HCT116 (cell line): ENCODE measurements at regions not wholly inside any gene's neighbourhood (a gene's known extent, or its start where the extent isn't known, plus 50 kb on each side); places are given as distances from the start of the nearest gene placed in this dataset.

ENCODE experiments used
- ATAC-seq: fragments of 200-7000 bp; cut with Tn5 transposase; 2 replicates; pipeline ENCODE4 v1.9.1; 2020; ENCODE audit warnings: mild to moderate bottlenecking, moderate library complexity
- BruUV-seq: library from RNA; stranded (reverse); fragments of 400-500 nt; replicated peaks from 2 replicates; lab custom pipeline; 2021; lab: Mats Ljungman, UMichigan
- CTCF ChIA-PET: fragments of 300-600 bp; sonication (Branson Sonifier 250); formaldehyde crosslinking; loops from one replicate; lab custom pipeline; 2021; ENCODE audit warnings: antibody characterized with exemption; lab: Charles Lee
- POLR2A ChIA-PET: fragments of 300-600, 350-600 bp; sonication (Branson Sonifier 250); formaldehyde crosslinking; loops from one replicate; lab custom pipeline; 2021; ENCODE audit warnings: antibody characterized with exemption; lab: Charles Lee
- RAD21 ChIA-PET, 2 experiments: fragments of 300-600 bp; sonication (Branson Sonifier 250); formaldehyde crosslinking; loops; one replicate each; lab custom pipeline; 2023; ENCODE audit warnings: low total read pairs in 2 of 2; ENCODE audit not compliant: uncharacterized antibody in 2 of 2, unreplicated experiment in 2 of 2, low non-redundant PET in 1 of 2; lab: Charles Lee
- DNase-seq: peaks from one replicate; pipeline ENCODE4 v3.0.0-alpha.2; 2010; ENCODE audit warnings: low read depth, low spot score
- H2AFZ ChIP-seq: fragments of 200-600 bp; shearing (Covaris generic), sonication (generic); 2 replicates; pipeline ENCODE4 v1.6.1; 2017; ENCODE audit warnings: low read depth, mixed run types, mixed read lengths, antibody characterized with exemption, low read length; ENCODE audit not compliant: poor library complexity, severe bottlenecking
- H3K27ac ChIP-seq: 2 replicates; pipeline ENCODE4 v1.5.1; 2012; ENCODE audit warnings: low read depth, low read length
- H3K27me3 ChIP-seq: fragments of 200-600 bp; sonication (generic); 2 replicates; pipeline ENCODE4 v1.6.1; 2016; ENCODE audit warnings: mixed run types, low read length, mixed read lengths; ENCODE audit not compliant: insufficient read depth
- H3K36me3 ChIP-seq, 2 experiments: fragments of 200-500 bp in 1 of 2; fragments of 200-600 bp in 1 of 2; sonication (Bioruptor generic) in 1 of 2; sonication (generic) in 1 of 2; 2 replicates each; pipeline versions ENCODE4 v1.5.1 to v1.6.1; 2014 to 2016; ENCODE audit warnings: low read length in 2 of 2, inconsistent platforms in 1 of 2, mixed read lengths in 1 of 2, mixed run types in 1 of 2; ENCODE audit not compliant: insufficient read depth in 2 of 2, control insufficient read depth in 1 of 2
- H3K4me1 ChIP-seq, 2 experiments: fragments of 200-600 bp in 1 of 2; sonication (generic) in 1 of 2; 2 replicates each; pipeline versions ENCODE4 v1.5.1 to v1.6.1; 2012 to 2017; ENCODE audit warnings: low read length in 2 of 2, inconsistent platforms in 1 of 2, mild to moderate bottlenecking in 1 of 2, mixed read lengths in 1 of 2, mixed run types in 1 of 2, moderate library complexity in 1 of 2; ENCODE audit not compliant: insufficient read depth in 2 of 2, control insufficient read depth in 1 of 2
- H3K4me2 ChIP-seq: fragments of 200-600 bp; sonication (generic); 2 replicates; pipeline ENCODE4 v1.6.1; 2017; ENCODE audit warnings: mixed run types, low read length, mixed read lengths
- H3K4me3 ChIP-seq, 2 experiments: fragments of 200-600 bp in 1 of 2; sonication (generic) in 1 of 2; replicated peaks in 1 of 2; 2 replicates each; pipeline ENCODE4 v1.5.1; 2011 to 2016; ENCODE audit warnings: low read length in 2 of 2, control low read depth in 1 of 2, low read depth in 1 of 2, mild to moderate bottlenecking in 1 of 2, mixed read lengths in 1 of 2, mixed run types in 1 of 2
- H3K79me2 ChIP-seq: fragments of 200-600 bp; sonication (generic); 2 replicates; pipeline ENCODE4 v1.6.1; 2017; ENCODE audit warnings: mild to moderate bottlenecking, mixed run types, low read length, moderate library complexity, mixed read lengths; ENCODE audit not compliant: insufficient read depth
- H3K9ac ChIP-seq: fragments of 200-600 bp; sonication (generic); 2 replicates; pipeline ENCODE4 v1.6.1; 2016; ENCODE audit warnings: low read length, mixed read lengths
- H3K9me2 ChIP-seq: fragments of 200-600 bp; sonication (generic), shearing (Covaris generic); 2 replicates; pipeline ENCODE4 v1.6.1; 2017; ENCODE audit warnings: mixed run types, mild to moderate bottlenecking, moderate library complexity; ENCODE audit not compliant: insufficient read depth
- H3K9me3 ChIP-seq, 2 experiments: fragments of 200-500 bp in 1 of 2; fragments of 200-600 bp in 1 of 2; sonication (Bioruptor generic) in 1 of 2; sonication (generic) in 1 of 2; 2 replicates each; pipeline ENCODE4 v1.6.1; 2014 to 2017; ENCODE audit warnings: low read length in 2 of 2, mixed read lengths in 2 of 2, inconsistent platforms in 1 of 2, low read depth in 1 of 2, mild to moderate bottlenecking in 1 of 2, mixed run types in 1 of 2, moderate library complexity in 1 of 2; ENCODE audit not compliant: control insufficient read depth in 1 of 2, insufficient read depth in 1 of 2
- H4K20me1 ChIP-seq: fragments of 200-600 bp; sonication (generic), shearing (Covaris generic); 2 replicates; pipeline ENCODE4 v1.6.1; 2017; ENCODE audit warnings: mixed run types, mild to moderate bottlenecking, moderate library complexity; ENCODE audit not compliant: insufficient read depth
- ATF3 ChIP-seq: IDR thresholded peaks from 2 replicates; pipeline ENCODE4 v1.6.1; 2012
- JUND ChIP-seq: IDR thresholded peaks from 2 replicates; pipeline ENCODE4 v1.6.1; 2012
- REST ChIP-seq: IDR thresholded peaks from 2 replicates; pipeline ENCODE4 v1.6.1; 2012; ENCODE audit warnings: low read depth
- TCF7L2 ChIP-seq: IDR thresholded peaks from 2 replicates; pipeline ENCODE4 v1.7.0; 2011; ENCODE audit warnings: borderline replicate concordance, inconsistent platforms; ENCODE audit not compliant: insufficient read depth, insufficient read length; ENCODE audit errors: extremely low read depth
- ZBTB33 ChIP-seq: IDR thresholded peaks from 2 replicates; pipeline ENCODE4 v1.6.1; 2011; ENCODE audit warnings: mild to moderate bottlenecking, low read length, moderate library complexity; ENCODE audit not compliant: insufficient replicate concordance; ENCODE audit errors: extremely low read depth
- intact Hi-C: fragments of 100-400 bp; cut with micrococcal nuclease; formaldehyde crosslinking; loops from 2 replicates; pipeline ENCODE4 v1.10.0; 2022

DNA sequence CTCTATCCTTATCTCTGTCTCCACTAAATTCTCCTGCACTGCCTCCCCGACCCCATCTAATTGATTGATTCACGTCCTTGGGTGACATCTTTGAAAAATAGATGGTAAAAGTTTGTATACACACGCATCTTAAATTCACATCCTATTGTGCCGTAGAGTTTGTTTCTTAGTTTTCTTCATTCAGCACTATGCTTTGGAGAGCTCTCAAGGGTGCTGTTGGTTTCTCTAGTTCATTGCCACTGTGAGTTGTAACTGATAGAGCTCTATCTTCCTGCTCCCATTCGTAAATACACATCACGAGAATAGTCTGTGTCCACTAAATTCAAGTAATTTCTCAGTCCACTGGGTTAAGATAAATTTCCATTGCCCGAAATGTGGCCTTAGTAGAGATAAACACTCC is 1537.4 kb downstream of the AACS start:
- RAD21 ChIA-PET = no interaction called here
- H3K9me2 ChIP-seq = no peaks in the 10 kb centered on the region
- no peaks in the 10 kb centered on the region for H3K36me3 ChIP-seq
- DNase-seq (no peak), ATAC-seq (no peak)
- no peak for TF ChIP-seq ATF3
- TF ChIP-seq REST = no peak
- TF ChIP-seq ZBTB33 = no peak
- TF ChIP-seq TCF7L2 = no peak
- no peak for TF ChIP-seq JUND
- intact Hi-C loops = no loop called here
- POLR2A ChIA-PET = no interaction called here
- BruUV-seq = no TSS peak
- no peak overlapping the region for H3K9ac ChIP-seq
- H4K20me1 ChIP-seq = no peaks in the 10 kb centered on the region
- H3K9me3 ChIP-seq = peaks cover 6 to 17% of the 10 kb centered on the region in 2 experiments; a peak in 2 of 4 replicates
- H3K27me3 ChIP-seq = no peaks in the 10 kb centered on the region
- no peak overlapping the region for H3K4me2 ChIP-seq
- H3K27ac ChIP-seq = no peak overlapping the region
- CTCF ChIA-PET = no interaction called here
- no peaks in the 10 kb centered on the region for H3K79me2 ChIP-seq
- H3K4me3 ChIP-seq = no peak overlapping the region
- H3K4me1 ChIP-seq = no peaks in the 10 kb centered on the region
- H2AFZ ChIP-seq = no peak overlapping the region
